ENCODE measurements at regions not wholly inside any gene's neighbourhood (a gene's known extent, or its start where the extent isn't known, plus 50 kb on each side); places are given as distances from the start of the nearest gene placed in this dataset.

GRCh38 chr14:85257287-85257686, 272.7 kb upstream of the FLRT2 start:
- Mint-ChIP-seq H3K9me3 (peaks cover 13% of the 10 kb centered on the region), H3K27ac (no peak overlapping the region), H3K4me1 (peaks cover 4% of the 10 kb centered on the region), H3K27me3 (ENCODE audit: low read depth) (no peaks in the 10 kb centered on the region), H3K4me3 (no peak overlapping the region), H3K36me3 (no peaks in the 10 kb centered on the region)
- ATAC-seq (no peak; the same call in 1 of the 2 replicates), DNase-seq (ENCODE audit: low spot score) (no peak)
- CTCF ChIA-PET: no interaction called here
- TF ChIP-seq ZNF232 (CRISPR knock-in tag; IDR thresholded peaks at IDR 0.05) (no peak), HMGXB4 (CRISPR knock-in tag; IDR thresholded peaks at IDR 0.05) (no peak), ZNF121 (CRISPR knock-in tag; IDR thresholded peaks at IDR 0.05) (no peak), PRRX2 (CRISPR knock-in tag; IDR thresholded peaks at IDR 0.05) (no peak), ESRRA (CRISPR knock-in tag; IDR thresholded peaks at IDR 0.05; ENCODE audit: borderline replicate concordance) (no peak), JUN (CRISPR knock-in tag; IDR thresholded peaks at IDR 0.05) (no peak), ZNF512 (CRISPR knock-in tag; IDR thresholded peaks at IDR 0.05; ENCODE audit: borderline replicate concordance) (no peak), CBFB (CRISPR knock-in tag; IDR thresholded peaks at IDR 0.05; ENCODE audit: low read depth) (no peak)
- TF ChIP-seq, protein P1, sequence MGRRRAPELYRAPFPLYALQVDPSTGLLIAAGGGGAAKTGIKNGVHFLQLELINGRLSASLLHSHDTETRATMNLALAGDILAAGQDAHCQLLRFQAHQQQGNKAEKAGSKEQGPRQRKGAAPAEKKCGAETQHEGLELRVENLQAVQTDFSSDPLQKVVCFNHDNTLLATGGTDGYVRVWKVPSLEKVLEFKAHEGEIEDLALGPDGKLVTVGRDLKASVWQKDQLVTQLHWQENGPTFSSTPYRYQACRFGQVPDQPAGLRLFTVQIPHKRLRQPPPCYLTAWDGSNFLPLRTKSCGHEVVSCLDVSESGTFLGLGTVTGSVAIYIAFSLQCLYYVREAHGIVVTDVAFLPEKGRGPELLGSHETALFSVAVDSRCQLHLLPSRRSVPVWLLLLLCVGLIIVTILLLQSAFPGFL (CRISPR knock-in tag; IDR thresholded peaks at IDR 0.05; ENCODE audit: borderline replicate concordance): no peak
- POLR2A ChIA-PET: no interaction called here

- Mint-ChIP-seq H3K4me1 (no peaks in the 10 kb centered on the region), H3K36me3 (no peaks in the 10 kb centered on the region), H3K4me3 (no peak overlapping the region), H3K9me3 (peaks cover 31% of the 10 kb centered on the region), H3K27ac (no peak overlapping the region), H3K27me3 (ENCODE audit: low read depth) (no peaks in the 10 kb centered on the region; the same call in 1 of the 2 replicates)
- DNase-seq (ENCODE audit: low spot score): no peak
- ChIA-PET POLR2A (no interaction called here), CTCF (no interaction called here)
- no peak for ATAC-seq
- TF ChIP-seq MXD4 (CRISPR knock-in tag; IDR thresholded peaks at IDR 0.05; ENCODE audit: borderline replicate concordance) (no peak), CREM (CRISPR knock-in tag; IDR thresholded peaks at IDR 0.05) (no peak), TCF7 (CRISPR knock-in tag; IDR thresholded peaks at IDR 0.05; ENCODE audit: low read depth) (no peak), TP53 (CRISPR knock-in tag; IDR thresholded peaks at IDR 0.05) (no peak), ESRRA (CRISPR knock-in tag; IDR thresholded peaks at IDR 0.05; ENCODE audit: borderline replicate concordance) (no peak), ATF1 (CRISPR knock-in tag; IDR thresholded peaks at IDR 0.05) (no peak), ZNF232 (CRISPR knock-in tag; IDR thresholded peaks at IDR 0.05) (no peak), ZNF263 (CRISPR knock-in tag; IDR thresholded peaks at IDR 0.05; ENCODE audit: low read depth) (no peak), NFE2L1 (CRISPR knock-in tag; IDR thresholded peaks at IDR 0.05) (no peak)
- TF ChIP-seq, protein P1 (CRISPR knock-in tag; IDR thresholded peaks at IDR 0.05; ENCODE audit: borderline replicate concordance): no peak
- TF ChIP-seq, protein P2, sequence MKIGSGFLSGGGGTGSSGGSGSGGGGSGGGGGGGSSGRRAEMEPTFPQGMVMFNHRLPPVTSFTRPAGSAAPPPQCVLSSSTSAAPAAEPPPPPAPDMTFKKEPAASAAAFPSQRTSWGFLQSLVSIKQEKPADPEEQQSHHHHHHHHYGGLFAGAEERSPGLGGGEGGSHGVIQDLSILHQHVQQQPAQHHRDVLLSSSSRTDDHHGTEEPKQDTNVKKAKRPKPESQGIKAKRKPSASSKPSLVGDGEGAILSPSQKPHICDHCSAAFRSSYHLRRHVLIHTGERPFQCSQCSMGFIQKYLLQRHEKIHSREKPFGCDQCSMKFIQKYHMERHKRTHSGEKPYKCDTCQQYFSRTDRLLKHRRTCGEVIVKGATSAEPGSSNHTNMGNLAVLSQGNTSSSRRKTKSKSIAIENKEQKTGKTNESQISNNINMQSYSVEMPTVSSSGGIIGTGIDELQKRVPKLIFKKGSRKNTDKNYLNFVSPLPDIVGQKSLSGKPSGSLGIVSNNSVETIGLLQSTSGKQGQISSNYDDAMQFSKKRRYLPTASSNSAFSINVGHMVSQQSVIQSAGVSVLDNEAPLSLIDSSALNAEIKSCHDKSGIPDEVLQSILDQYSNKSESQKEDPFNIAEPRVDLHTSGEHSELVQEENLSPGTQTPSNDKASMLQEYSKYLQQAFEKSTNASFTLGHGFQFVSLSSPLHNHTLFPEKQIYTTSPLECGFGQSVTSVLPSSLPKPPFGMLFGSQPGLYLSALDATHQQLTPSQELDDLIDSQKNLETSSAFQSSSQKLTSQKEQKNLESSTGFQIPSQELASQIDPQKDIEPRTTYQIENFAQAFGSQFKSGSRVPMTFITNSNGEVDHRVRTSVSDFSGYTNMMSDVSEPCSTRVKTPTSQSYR (CRISPR knock-in tag; IDR thresholded peaks at IDR 0.05): no peak
- TF ChIP-seq, protein P3, sequence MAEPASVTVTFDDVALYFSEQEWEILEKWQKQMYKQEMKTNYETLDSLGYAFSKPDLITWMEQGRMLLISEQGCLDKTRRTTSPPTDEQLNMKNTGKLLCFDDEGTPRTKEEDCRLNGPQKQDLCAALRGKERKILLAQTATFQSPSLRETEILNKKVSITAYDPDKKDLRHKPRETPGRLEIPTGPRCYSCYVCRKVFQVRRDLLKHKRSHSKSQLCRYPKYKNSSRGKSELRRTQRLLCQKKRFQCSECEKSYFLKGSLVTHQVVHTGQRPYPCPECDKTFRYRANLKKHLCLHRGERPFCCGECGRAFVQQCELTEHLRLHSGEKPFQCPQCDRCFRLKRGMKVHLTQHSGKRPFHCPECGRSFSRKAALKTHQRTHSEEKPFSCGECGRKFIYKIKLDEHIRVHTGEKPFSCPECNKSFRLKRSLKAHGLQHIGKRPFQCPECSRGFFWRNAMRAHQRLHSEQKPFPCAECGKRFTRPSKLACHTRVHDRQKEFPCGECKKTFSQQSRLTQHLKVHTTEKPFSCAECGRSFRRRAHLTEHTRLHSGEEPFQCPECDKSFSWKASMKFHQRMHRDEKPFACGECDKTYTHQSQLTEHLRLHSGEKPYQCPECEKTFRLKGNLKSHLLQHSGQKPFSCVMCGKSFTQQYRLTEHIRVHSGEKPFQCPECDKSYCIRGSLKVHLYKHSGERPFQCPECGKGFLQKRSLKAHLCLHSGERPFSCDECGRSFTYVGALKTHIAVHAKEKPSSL (CRISPR knock-in tag; conservative IDR thresholded peaks at IDR 0.05): no peak
Measured at GRCh38 chr14:85263916-85264675, 265.8 kb upstream of the FLRT2 start.

Measured in WTC11 (cell line).